H9 (cell line): ENCODE measurements at regions not wholly inside any gene's neighbourhood (a gene's known extent, or its start where the extent isn't known, plus 50 kb on each side); places are given as distances from the start of the nearest gene placed in this dataset.

Experiments used
- DNase-seq: peaks from one replicate; pipeline ENCODE4 v3.0.0-alpha.2; 2017
- H2AFZ ChIP-seq: one replicate; pipeline ENCODE4 v1.6.1; 2013; ENCODE audit warnings: mild to moderate bottlenecking, low read length, control low read depth, moderate library complexity
- H2AK5ac ChIP-seq: 2 replicates; pipeline ENCODE4 v1.6.1; 2013; ENCODE audit warnings: low read length, control low read depth, mixed read lengths; ENCODE audit not compliant: insufficient read length
- H2BK120ac ChIP-seq: one replicate; pipeline ENCODE4 v1.6.1; 2013; ENCODE audit warnings: low read depth, mild to moderate bottlenecking, low read length, control low read depth, inconsistent platforms; ENCODE audit not compliant: poor library complexity, severe bottlenecking
- H2BK12ac ChIP-seq: 2 replicates; pipeline ENCODE4 v1.6.1; 2013; ENCODE audit warnings: low read length, control low read depth, mixed read lengths, low read depth; ENCODE audit not compliant: insufficient read length
- H2BK15ac ChIP-seq: 2 replicates; pipeline ENCODE4 v1.6.1; 2013; ENCODE audit warnings: low read depth, low read length, control low read depth
- H2BK20ac ChIP-seq: one replicate; pipeline ENCODE4 v1.6.1; 2013; ENCODE audit warnings: low read depth, mild to moderate bottlenecking, low read length, control low read depth, inconsistent platforms; ENCODE audit not compliant: poor library complexity, severe bottlenecking
- H2BK5ac ChIP-seq: 2 replicates; pipeline ENCODE4 v1.6.1; 2013; ENCODE audit warnings: low read length, control low read depth, mixed read lengths; ENCODE audit not compliant: insufficient read length
- H3K14ac ChIP-seq: 2 replicates; pipeline ENCODE4 v1.6.1; 2013; ENCODE audit warnings: low read length, control low read depth; ENCODE audit not compliant: insufficient read depth
- H3K18ac ChIP-seq: 2 replicates; pipeline ENCODE4 v1.6.1; 2013; ENCODE audit warnings: low read depth, mild to moderate bottlenecking, mixed read lengths, low read length, control low read depth; ENCODE audit not compliant: insufficient read length
- H3K23ac ChIP-seq: 2 replicates; pipeline ENCODE4 v1.6.1; 2013; ENCODE audit warnings: low read length, control low read depth, mixed read lengths, low read depth; ENCODE audit not compliant: insufficient read length
- H3K23me2 ChIP-seq: 2 replicates; pipeline ENCODE4 v1.6.1; 2013; ENCODE audit warnings: low read depth, mild to moderate bottlenecking, mixed read lengths, low read length, control low read depth; ENCODE audit not compliant: insufficient read length, poor library complexity, severe bottlenecking
- H3K27ac ChIP-seq: 2 replicates; pipeline ENCODE4 v1.5.1; 2013; ENCODE audit warnings: low read length, control low read depth, mixed read lengths, low read depth; ENCODE audit not compliant: insufficient read length
- H3K27me3 ChIP-seq: 2 replicates; pipeline ENCODE4 v1.6.1; 2013; ENCODE audit warnings: low read length, control low read depth, inconsistent platforms; ENCODE audit not compliant: insufficient read depth
- H3K4ac ChIP-seq: 2 replicates; pipeline ENCODE4 v1.6.1; 2013; ENCODE audit warnings: low read depth, mild to moderate bottlenecking, control low read depth, inconsistent platforms, low read length, moderate library complexity
- H3K4me1 ChIP-seq: 2 replicates; pipeline ENCODE4 v1.6.1; 2013; ENCODE audit warnings: low read length, control low read depth, inconsistent platforms; ENCODE audit not compliant: insufficient read depth
- H3K4me2 ChIP-seq: 2 replicates; pipeline ENCODE4 v1.6.1; 2013; ENCODE audit warnings: low read length, control low read depth, mixed read lengths; ENCODE audit not compliant: insufficient read length, insufficient read depth
- H3K56ac ChIP-seq: 2 replicates; pipeline ENCODE4 v1.6.1; 2013; ENCODE audit warnings: low read depth, mild to moderate bottlenecking, mixed read lengths, low read length, control low read depth; ENCODE audit not compliant: insufficient read length
- H3K79me1 ChIP-seq: 2 replicates; pipeline ENCODE4 v1.6.1; 2013; ENCODE audit warnings: low read depth, mild to moderate bottlenecking, moderate library complexity, low read length, control low read depth, inconsistent platforms; ENCODE audit not compliant: insufficient read depth, poor library complexity, severe bottlenecking
- H3K79me2 ChIP-seq: 2 replicates; pipeline ENCODE4 v1.6.1; 2013; ENCODE audit warnings: low read length, control low read depth, inconsistent platforms; ENCODE audit not compliant: insufficient read depth
- H3K9ac ChIP-seq: 2 replicates; pipeline ENCODE4 v1.6.1; 2013; ENCODE audit warnings: low read length, control low read depth, mixed read lengths; ENCODE audit not compliant: insufficient read length; ENCODE audit errors: extremely low read depth
- H3K9me3 ChIP-seq: one replicate; pipeline ENCODE4 v1.6.1; 2013; ENCODE audit warnings: low read depth, low read length, inconsistent platforms; ENCODE audit not compliant: control insufficient read depth
- H3T11ph ChIP-seq: one replicate; pipeline ENCODE4 v1.6.1; 2013; ENCODE audit warnings: mild to moderate bottlenecking, low read length, control low read depth, inconsistent platforms
- H4K20me1 ChIP-seq: one replicate; pipeline ENCODE4 v1.6.1; 2013; ENCODE audit not compliant: control insufficient read depth, insufficient read length, insufficient read depth
- H4K5ac ChIP-seq: 2 replicates; pipeline ENCODE4 v1.6.1; 2013; ENCODE audit warnings: low read depth, mild to moderate bottlenecking, mixed read lengths, low read length, control low read depth; ENCODE audit not compliant: insufficient read length
- H4K8ac ChIP-seq: replicated peaks from 2 replicates; pipeline ENCODE4 v1.6.1; 2013; ENCODE audit warnings: low read length, control low read depth, mixed read lengths, low read depth; ENCODE audit not compliant: insufficient read length
- H4K91ac ChIP-seq: 2 replicates; pipeline ENCODE4 v1.6.1; 2013; ENCODE audit warnings: low read depth, mild to moderate bottlenecking, moderate library complexity, mixed read lengths, low read length, control low read depth; ENCODE audit not compliant: insufficient read length
- H3K27ac Mint-ChIP-seq, 3 experiments: 2 replicates in 2 of 3; 3 replicates in 1 of 3; pipeline ENCODE4 v1.8.0; 2020 to 2021; ENCODE audit warnings: mixed read lengths in 3 of 3, mild to moderate bottlenecking in 1 of 3, moderate library complexity in 1 of 3
- H3K27me3 Mint-ChIP-seq: 2 replicates; pipeline ENCODE4 v1.8.0; 2021; ENCODE audit warnings: low read depth, mild to moderate bottlenecking, moderate library complexity, mixed read lengths
- H3K36me3 Mint-ChIP-seq, 3 experiments: 2 replicates in 2 of 3; 3 replicates in 1 of 3; pipeline ENCODE4 v1.8.0; 2020 to 2021; ENCODE audit warnings: low read depth in 3 of 3, mixed read lengths in 3 of 3; ENCODE audit not compliant: insufficient read depth in 1 of 3
- H3K4me1 Mint-ChIP-seq, 2 experiments: 2 replicates each; pipeline ENCODE4 v1.8.0; 2020; ENCODE audit warnings: mixed read lengths in 2 of 2
- H3K4me3 Mint-ChIP-seq, 2 experiments: 2 replicates in 1 of 2; 3 replicates in 1 of 2; pipeline ENCODE4 v1.8.0; 2020 to 2021; ENCODE audit warnings: mild to moderate bottlenecking in 2 of 2, mixed read lengths in 2 of 2, moderate library complexity in 1 of 2
- H3K9me3 Mint-ChIP-seq, 2 experiments: 2 replicates in 1 of 2; 3 replicates in 1 of 2; pipeline ENCODE4 v1.8.0; 2020; ENCODE audit warnings: mild to moderate bottlenecking in 2 of 2, mixed read lengths in 2 of 2, moderate library complexity in 1 of 2
- TF ChIP-seq, protein P1 (sequence below): fragments of 200-600 bp; sonication (generic); conservative IDR thresholded peaks from 3 replicates; pipeline ENCODE4 v1.8.0; 2021; ENCODE audit warnings: antibody characterized with exemption, mild to moderate bottlenecking

- no peak overlapping the region for H3K4me3 Mint-ChIP-seq
- H4K5ac ChIP-seq = no peak overlapping the region
These were observed 454.0 kb upstream of the RBMS3 start for GRCh38 chr3:28826840-28827239.

More at GRCh38 chr3:28826840-28827239, 454.0 kb upstream of the RBMS3 start:
- Histone ChIP-seq H3T11ph (no peak overlapping the region), H4K8ac (no peak overlapping the region), H2AFZ (no peak overlapping the region), H3K4me1 (no peaks in the 10 kb centered on the region), H3K9me3 (no peaks in the 10 kb centered on the region), H3K79me2 (no peaks in the 10 kb centered on the region), H2BK120ac (no peak overlapping the region), H3K14ac (no peak overlapping the region), H3K4ac (no peak overlapping the region), H3K18ac (no peak overlapping the region), H3K9ac (no peak overlapping the region), H3K56ac (no peak overlapping the region), H2BK15ac (no peak overlapping the region), H4K20me1 (no peaks in the 10 kb centered on the region), H3K23ac (no peak overlapping the region), H2BK20ac (no peak overlapping the region), H3K23me2 (no peaks in the 10 kb centered on the region), H3K79me1 (no peaks in the 10 kb centered on the region), H3K4me2 (no peak overlapping the region), H3K27ac (no peak overlapping the region), H2AK5ac (no peak overlapping the region), H3K27me3 (no peaks in the 10 kb centered on the region), H2BK5ac (no peak overlapping the region), H4K91ac (no peak overlapping the region), H2BK12ac (no peak overlapping the region)
- no peak for DNase-seq
- peaks cover 10 to 12% of the 10 kb centered on the region in 2 experiments for H3K9me3 Mint-ChIP-seq
- no peaks in the 10 kb centered on the region for H3K27me3 Mint-ChIP-seq
- peaks cover 2 to 12% (median 3%) of the 10 kb centered on the region in 3 experiments; a peak in 3 of 7 replicates for H3K36me3 Mint-ChIP-seq
- TF ChIP-seq, protein P1, sequence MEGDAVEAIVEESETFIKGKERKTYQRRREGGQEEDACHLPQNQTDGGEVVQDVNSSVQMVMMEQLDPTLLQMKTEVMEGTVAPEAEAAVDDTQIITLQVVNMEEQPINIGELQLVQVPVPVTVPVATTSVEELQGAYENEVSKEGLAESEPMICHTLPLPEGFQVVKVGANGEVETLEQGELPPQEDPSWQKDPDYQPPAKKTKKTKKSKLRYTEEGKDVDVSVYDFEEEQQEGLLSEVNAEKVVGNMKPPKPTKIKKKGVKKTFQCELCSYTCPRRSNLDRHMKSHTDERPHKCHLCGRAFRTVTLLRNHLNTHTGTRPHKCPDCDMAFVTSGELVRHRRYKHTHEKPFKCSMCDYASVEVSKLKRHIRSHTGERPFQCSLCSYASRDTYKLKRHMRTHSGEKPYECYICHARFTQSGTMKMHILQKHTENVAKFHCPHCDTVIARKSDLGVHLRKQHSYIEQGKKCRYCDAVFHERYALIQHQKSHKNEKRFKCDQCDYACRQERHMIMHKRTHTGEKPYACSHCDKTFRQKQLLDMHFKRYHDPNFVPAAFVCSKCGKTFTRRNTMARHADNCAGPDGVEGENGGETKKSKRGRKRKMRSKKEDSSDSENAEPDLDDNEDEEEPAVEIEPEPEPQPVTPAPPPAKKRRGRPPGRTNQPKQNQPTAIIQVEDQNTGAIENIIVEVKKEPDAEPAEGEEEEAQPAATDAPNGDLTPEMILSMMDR = no peak
- no peak overlapping the region for H3K27ac Mint-ChIP-seq
- no peaks in the 10 kb centered on the region for H3K4me1 Mint-ChIP-seq
